HG03460 (cell line): ENCODE measurements at regions not wholly inside any gene's neighbourhood (a gene's known extent, or its start where the extent isn't known, plus 50 kb on each side); places are given as distances from the start of the nearest gene placed in this dataset.
A peak's percentile ranks its signal among the peaks of the same experiment; 100 is the strongest.
"Not testable (repeated sequence)": the region's sequence is repeated elsewhere in the genome, so short reads cannot be mapped to it uniquely, and the experiment has no call there.

ENCODE experiments used
- ATAC-seq: cut with Tn5 transposase; IDR thresholded peaks from one replicate; pipeline ENCODE4 v1.9.1; 2021; ENCODE audit not compliant: unreplicated experiment

GRCh38 chr7:86592185-86592584 lies 51.5 kb upstream of the GRM3 start:
- ATAC-seq = no peak

- ATAC-seq = no peak
Observed at GRCh38 chr7:86574006-86574405, 69.7 kb upstream of the GRM3 start.

- no peak for ATAC-seq
Observed at GRCh38 chr7:86558680-86559501, 84.8 kb upstream of the GRM3 start.

- no peak for ATAC-seq
Observed at GRCh38 chr7:86534641-86535040, 109.1 kb upstream of the GRM3 start.

GRCh38 chr7:86504229-86504628 lies 139.5 kb upstream of the GRM3 start:
- no peak for ATAC-seq

- ATAC-seq = no peak
Observed at GRCh38 chr7:86499986-86500385, 143.7 kb upstream of the GRM3 start.

GRCh38 chr7:86485827-86486226 lies 157.9 kb upstream of the GRM3 start:
- ATAC-seq = no peak

GRCh38 chr7:86479144-86479543 lies 164.6 kb upstream of the GRM3 start:
- ATAC-seq = no peak

- ATAC-seq = no peak
Observed at GRCh38 chr7:86477343-86477935, 166.3 kb upstream of the GRM3 start.

- ATAC-seq = no peak
Observed at GRCh38 chr7:86470763-86471162, 172.9 kb upstream of the GRM3 start.

GRCh38 chr7:86469680-86470295 lies 173.9 kb upstream of the GRM3 start:
- ATAC-seq = peak; percentile 96

- ATAC-seq = no peak
Observed at GRCh38 chr7:86454753-86455152, 189.0 kb upstream of the GRM3 start.

- no peak for ATAC-seq
Observed at GRCh38 chr7:86453454-86453853, 190.3 kb upstream of the GRM3 start.

- ATAC-seq = no peak
Observed at GRCh38 chr7:86448856-86449255, 194.9 kb upstream of the GRM3 start.

GRCh38 chr7:86445285-86445684 lies 198.4 kb upstream of the GRM3 start:
- ATAC-seq = no peak

- ATAC-seq = no peak
Observed at GRCh38 chr7:86444245-86444644, 199.5 kb upstream of the GRM3 start.

- ATAC-seq = not testable (repeated sequence)
Observed at GRCh38 chr7:86440420-86440819, 203.3 kb upstream of the GRM3 start.

GRCh38 chr7:86437951-86438450 lies 205.7 kb upstream of the GRM3 start:
- no peak for ATAC-seq

- ATAC-seq = no peak
Observed at GRCh38 chr7:86431761-86432160, 211.9 kb upstream of the GRM3 start.

- ATAC-seq = no peak
Observed at GRCh38 chr7:86411814-86412213, 231.9 kb upstream of the GRM3 start.

- no peak for ATAC-seq
Observed at GRCh38 chr7:86407291-86407690, 236.4 kb upstream of the GRM3 start.

- ATAC-seq = no peak
Observed at GRCh38 chr7:86391813-86392212, 251.9 kb upstream of the GRM3 start.
